IMR-90 (cell line): ENCODE measurements at regions not wholly inside any gene's neighbourhood (a gene's known extent, or its start where the extent isn't known, plus 50 kb on each side); places are given as distances from the start of the nearest gene placed in this dataset.

Experiments
- ATAC-seq: fragments of 200-7000 bp; cut with Tn5 transposase; 2 replicates; pipeline ENCODE4 v1.9.1; 2020; ENCODE audit warnings: low read depth, mild to moderate bottlenecking, moderate library complexity
- BruUV-seq: library from RNA; stranded (reverse); fragments of 400-500 nt; replicated peaks from 2 replicates; lab custom pipeline; 2021; lab: Mats Ljungman, UMichigan
- CTCF ChIA-PET: fragments of 300-600 bp; formaldehyde crosslinking; extraction: SDS; loops from one replicate; lab custom pipeline; 2021; ENCODE audit warnings: antibody characterized with exemption; lab: Yijun Ruan, JAX
- POLR2A ChIA-PET: fragments of 300-600 bp; sonication (Branson Sonifier 250); formaldehyde crosslinking; loops from one replicate; lab custom pipeline; 2022; ENCODE audit warnings: antibody characterized with exemption; ENCODE audit not compliant: unreplicated experiment; lab: Charles Lee
- DNase-seq: peaks from one replicate; pipeline ENCODE4 v3.0.0; 2013
- H2AFZ ChIP-seq: replicated peaks from 2 replicates; pipeline ENCODE3; 2013; ENCODE audit warnings: low read length, mild to moderate bottlenecking; ENCODE audit not compliant: poor library complexity
- H2AK5ac ChIP-seq: 2 replicates; pipeline ENCODE4 v1.6.1; 2013; ENCODE audit warnings: low read depth, low read length, inconsistent platforms
- H2AK9ac ChIP-seq: replicated peaks from 2 replicates; pipeline ENCODE3; 2013; ENCODE audit warnings: mild to moderate bottlenecking, low read depth, low read length, moderate library complexity; ENCODE audit not compliant: poor library complexity
- H2BK120ac ChIP-seq: 2 replicates; pipeline ENCODE4 v1.6.1; 2013; ENCODE audit warnings: low read depth, low read length, inconsistent platforms
- H2BK15ac ChIP-seq: 3 replicates; pipeline ENCODE4 v1.6.1; 2013; ENCODE audit warnings: low read depth, low read length, inconsistent platforms
- H2BK20ac ChIP-seq: 2 replicates; pipeline ENCODE4 v1.6.1; 2013; ENCODE audit warnings: low read depth, mild to moderate bottlenecking, inconsistent platforms, low read length, moderate library complexity
- H2BK5ac ChIP-seq: 2 replicates; pipeline ENCODE4 v1.6.1; 2013; ENCODE audit warnings: mild to moderate bottlenecking, low read depth, low read length, inconsistent platforms; ENCODE audit not compliant: poor library complexity, severe bottlenecking
- H3K14ac ChIP-seq: replicated peaks from 2 replicates; pipeline ENCODE4 v1.6.1; 2013; ENCODE audit warnings: low read depth, low read length, inconsistent platforms
- H3K18ac ChIP-seq: 2 replicates; pipeline ENCODE4 v1.6.1; 2013; ENCODE audit warnings: low read depth, low read length, control low read depth
- H3K23ac ChIP-seq: 2 replicates; pipeline ENCODE4 v1.6.1; 2013; ENCODE audit warnings: low read depth, low read length, inconsistent platforms
- H3K27ac ChIP-seq: 2 replicates; pipeline ENCODE4 v1.5.1; 2013; ENCODE audit warnings: mild to moderate bottlenecking, control low read depth, low read length; ENCODE audit not compliant: insufficient read depth
- H3K27me3 ChIP-seq: 2 replicates; pipeline ENCODE4 v1.6.1; 2013; ENCODE audit warnings: low read length; ENCODE audit not compliant: control insufficient read depth, insufficient read depth
- H3K36me3 ChIP-seq: 2 replicates; pipeline ENCODE4 v1.6.1; 2013; ENCODE audit warnings: low read length, mixed read lengths; ENCODE audit not compliant: control insufficient read depth, insufficient read depth
- H3K4ac ChIP-seq: 2 replicates; pipeline ENCODE4 v1.6.1; 2013; ENCODE audit warnings: low read depth, low read length, inconsistent platforms
- H3K4me1 ChIP-seq: 2 replicates; pipeline ENCODE4 v1.6.1; 2013; ENCODE audit warnings: low read length, mixed read lengths; ENCODE audit not compliant: control insufficient read depth, insufficient read depth
- H3K4me2 ChIP-seq: 2 replicates; pipeline ENCODE4 v1.6.1; 2013; ENCODE audit warnings: low read depth, mild to moderate bottlenecking, control low read depth, low read length, moderate library complexity
- H3K4me3 ChIP-seq: 2 replicates; pipeline ENCODE4 v1.5.1; 2013; ENCODE audit warnings: low read depth, mild to moderate bottlenecking, control low read depth, low read length, moderate library complexity; ENCODE audit not compliant: insufficient read depth
- H3K56ac ChIP-seq: 2 replicates; pipeline ENCODE4 v1.6.1; 2013; ENCODE audit warnings: low read length, inconsistent platforms; ENCODE audit not compliant: insufficient read depth; ENCODE audit errors: extremely low read depth
- H3K79me1 ChIP-seq, 2 experiments: 2 replicates each; pipeline ENCODE4 v1.6.1; 2013; ENCODE audit warnings: low read length in 2 of 2, inconsistent platforms in 1 of 2, low read depth in 1 of 2
- H3K9ac ChIP-seq: 2 replicates; pipeline ENCODE4 v1.6.1; 2013; ENCODE audit warnings: low read depth, low read length, control low read depth
- H3K9me1 ChIP-seq: 2 replicates; pipeline ENCODE4 v1.6.1; 2013; ENCODE audit warnings: low read length, inconsistent platforms; ENCODE audit not compliant: insufficient read depth
- H3K9me3 ChIP-seq: 2 replicates; pipeline ENCODE4 v1.6.1; 2013; ENCODE audit warnings: low read length; ENCODE audit not compliant: control insufficient read depth, insufficient read depth
- H4K20me1 ChIP-seq: 2 replicates; pipeline ENCODE4 v1.6.1; 2013; ENCODE audit warnings: low read length, inconsistent platforms; ENCODE audit not compliant: insufficient read depth
- H4K5ac ChIP-seq: 2 replicates; pipeline ENCODE4 v1.6.1; 2013; ENCODE audit warnings: mild to moderate bottlenecking, low read depth, low read length, control low read depth
- H4K8ac ChIP-seq, 2 experiments: 2 replicates each; pipeline ENCODE4 v1.6.1; 2013; ENCODE audit warnings: low read depth in 2 of 2, low read length in 2 of 2, control low read depth in 1 of 2, inconsistent platforms in 1 of 2
- H4K91ac ChIP-seq: 2 replicates; pipeline ENCODE4 v1.6.1; 2013; ENCODE audit warnings: low read depth, low read length, inconsistent platforms; ENCODE audit not compliant: insufficient read depth
- BHLHE40 ChIP-seq: fragments of 150-350 bp; IDR thresholded peaks from 2 replicates; pipeline ENCODE4 v1.6.1; 2016; ENCODE audit warnings: mild to moderate bottlenecking, low read depth, low read length
- CEBPB ChIP-seq: IDR thresholded peaks from 2 replicates; pipeline ENCODE4 v1.6.1; 2012; ENCODE audit warnings: low read depth, low read length, improper control_type of control experiment
- ELK1 ChIP-seq: fragments of 150-350 bp; IDR thresholded peaks from 2 replicates; pipeline ENCODE4 v1.6.1; 2016; ENCODE audit warnings: low read depth, mild to moderate bottlenecking, low read length, moderate library complexity, borderline replicate concordance
- FOS ChIP-seq: fragments of 150-350 bp; IDR thresholded peaks from 2 replicates; pipeline ENCODE4 v1.6.1; 2016; ENCODE audit warnings: low read depth, low read length
- MAFK ChIP-seq: IDR thresholded peaks from 2 replicates; pipeline ENCODE4 v1.6.1; 2012; ENCODE audit warnings: low read depth, low read length, improper control_type of control experiment
- MAZ ChIP-seq: IDR thresholded peaks from 2 replicates; pipeline ENCODE4 v1.6.1; 2012; ENCODE audit warnings: low read depth, mild to moderate bottlenecking, low read length, improper control_type of control experiment, moderate library complexity, borderline replicate concordance
- MXI1 ChIP-seq: IDR thresholded peaks from 2 replicates; pipeline ENCODE4 v1.6.1; 2012; ENCODE audit warnings: low read depth, mild to moderate bottlenecking, low read length, moderate library complexity, borderline replicate concordance
- POLR2A ChIP-seq: IDR thresholded peaks from 2 replicates; pipeline ENCODE4 v1.6.1; 2012; ENCODE audit warnings: mild to moderate bottlenecking, low read depth, low read length
- RAD21 ChIP-seq: IDR thresholded peaks from 2 replicates; pipeline ENCODE4 v1.6.1; 2012; ENCODE audit warnings: low read length, improper control_type of control experiment
- RFX5 ChIP-seq: IDR thresholded peaks from 2 replicates; pipeline ENCODE4 v1.8.0; 2012; ENCODE audit warnings: low read depth, mild to moderate bottlenecking, low read length, moderate library complexity
- SMC3 ChIP-seq: fragments of 150-350 bp; IDR thresholded peaks from 2 replicates; pipeline ENCODE4 v1.6.1; 2016; ENCODE audit warnings: low read depth, mild to moderate bottlenecking, antibody characterized with exemption, low read length, moderate library complexity
- USF2 ChIP-seq: fragments of 150-350 bp; IDR thresholded peaks from 2 replicates; pipeline ENCODE4 v1.6.1; 2017; ENCODE audit warnings: mild to moderate bottlenecking, antibody characterized with exemption, low read length, low read depth
- WGBS, 2 experiments: methylation state at CpG; one replicate each; pipeline versions ENCODE4 v1.1.5 to v1.1.7; 2013; ENCODE audit warnings: missing lambda C conversion rate in 2 of 2; ENCODE audit not compliant: insufficient read length in 1 of 2; ENCODE audit errors: extremely low coverage in 2 of 2; 5-methylcytosine and 5-hydroxymethylcytosine counted together
- dilution Hi-C: fragments of 300-500 bp; cut with HindIII; formaldehyde crosslinking; loops from one replicate; pipeline ENCODE4 v1.14.3; 2018; ENCODE audit warnings: low sequenced_read_pairs; ENCODE audit not compliant: unreplicated experiment
- in situ Hi-C: fragments of 300-500 bp; cut with MboI; formaldehyde crosslinking; loops from 3 replicates; pipeline ENCODE4 v1.14.3; 2019; ENCODE audit warnings: low sequenced_read_pairs, inconsistent platforms, mixed read lengths
- intact Hi-C: fragments of 100-400 bp; cut with micrococcal nuclease; formaldehyde crosslinking; loops from 2 replicates; pipeline ENCODE4 v1.10.0; 2022

- H3K4me2 ChIP-seq, result peak overlapping the region; percentile 24
- dilution Hi-C loops (no loop called here), intact Hi-C loops (loop anchor here (2.0 to 10.0 kb wide), 3 partner anchors 58 to 270 kb away; no protein-coding TSS in a partner anchor), in situ Hi-C loops (no loop called here)
- peak overlapping the region in 1 of 2 experiments; percentile 4; a peak in 1 of 4 replicates for H4K8ac ChIP-seq
- DNase-seq, result peak; percentile 55
- no peak overlapping the region for H2BK5ac ChIP-seq
- peaks cover 12% of the 10 kb centered on the region for H4K20me1 ChIP-seq
- TF ChIP-seq FOS, result no peak
- no peak for TF ChIP-seq SMC3
- TF ChIP-seq MXI1, result no peak
- TF ChIP-seq POLR2A, result no peak
- TF ChIP-seq USF2, result no peak
- no peak for TF ChIP-seq RAD21
- TF ChIP-seq ELK1, result no peak
- TF ChIP-seq MAFK, result no peak
- TF ChIP-seq BHLHE40, result no peak
- no peak for TF ChIP-seq MAZ
- TF ChIP-seq CEBPB, result no peak
- no peak for TF ChIP-seq RFX5
- H3K14ac ChIP-seq, result peak overlapping the region; percentile 27
- CTCF ChIA-PET, result no interaction called here
- peak overlapping the region; percentile 1; the same call in 1 of the 2 replicates for H3K23ac ChIP-seq
- no peak overlapping the region for H2AK9ac ChIP-seq
- POLR2A ChIA-PET, result no interaction called here
- no peak overlapping the region for H3K9ac ChIP-seq
- H2BK120ac ChIP-seq, result 0 out of 2 replicates have a peak overlapping the region, but pooled peaks have one; percentile 32
- H4K91ac ChIP-seq, result no peak overlapping the region
- no peak overlapping the region for H3K4ac ChIP-seq
- no peak overlapping the region for H2AK5ac ChIP-seq
- 43% methylated on average over 1 of the region's 5 CpGs; no CpG with 5 or more reads in 1 of the 2 experiments for WGBS, 2 experiments
- no peaks in the 10 kb centered on the region for H3K9me3 ChIP-seq
- peaks cover 5% of the 10 kb centered on the region for H3K4me1 ChIP-seq
- H3K79me1 ChIP-seq, result peaks cover 17 to 43% of the 10 kb centered on the region in 2 experiments
- peak overlapping the region; percentile 8; the same call in 1 of the 2 replicates for H2BK20ac ChIP-seq
- H3K56ac ChIP-seq, result no peak overlapping the region
- 0 out of 3 replicates have a peak overlapping the region, but pooled peaks have one; percentile 8 for H2BK15ac ChIP-seq
- peak; percentile 64 for ATAC-seq
- no peak overlapping the region for H3K4me3 ChIP-seq
- H3K36me3 ChIP-seq, result no peaks in the 10 kb centered on the region
- H4K5ac ChIP-seq, result no peak overlapping the region
- no peaks in the 10 kb centered on the region for H3K27me3 ChIP-seq
- H3K9me1 ChIP-seq, result peaks cover 8% of the 10 kb centered on the region
- H2AFZ ChIP-seq, result no peak overlapping the region
- BruUV-seq, result no TSS peak
- no peak overlapping the region for H3K18ac ChIP-seq
- no peak overlapping the region for H3K27ac ChIP-seq
Observed at GRCh38 chr13:107642831-107643230, 572.5 kb downstream of the LIG4 start.
